ENCODE measurements at regions not wholly inside any gene's neighbourhood (a gene's known extent, or its start where the extent isn't known, plus 50 kb on each side); places are given as distances from the start of the nearest gene placed in this dataset.
"Not testable (repeated sequence)": the region's sequence is repeated elsewhere in the genome, so short reads cannot be mapped to it uniquely, and the experiment has no call there.

DNA sequence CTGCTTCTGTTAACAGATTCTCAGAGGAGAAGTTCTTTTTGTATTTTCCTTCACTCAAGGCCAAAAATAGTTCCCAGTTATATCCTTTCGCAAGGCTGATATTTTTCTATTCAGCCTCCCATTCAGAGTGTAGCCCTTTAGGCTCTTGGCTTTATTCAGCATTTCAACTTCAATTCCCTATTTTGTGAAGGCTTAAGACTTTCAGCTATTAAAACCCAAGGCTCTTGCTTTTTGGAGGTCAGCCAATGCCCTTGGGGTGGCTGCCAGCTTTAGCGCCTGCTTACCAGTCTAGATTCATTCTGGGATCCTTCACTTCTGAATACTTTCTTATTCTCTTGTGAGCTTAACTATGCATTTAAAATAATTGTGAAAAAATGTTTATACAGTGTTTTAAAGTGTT lies 57.3 kb upstream of the ADGRA3 start:
- no peak for DNase-seq (ENCODE audit: low read depth)

DNA sequence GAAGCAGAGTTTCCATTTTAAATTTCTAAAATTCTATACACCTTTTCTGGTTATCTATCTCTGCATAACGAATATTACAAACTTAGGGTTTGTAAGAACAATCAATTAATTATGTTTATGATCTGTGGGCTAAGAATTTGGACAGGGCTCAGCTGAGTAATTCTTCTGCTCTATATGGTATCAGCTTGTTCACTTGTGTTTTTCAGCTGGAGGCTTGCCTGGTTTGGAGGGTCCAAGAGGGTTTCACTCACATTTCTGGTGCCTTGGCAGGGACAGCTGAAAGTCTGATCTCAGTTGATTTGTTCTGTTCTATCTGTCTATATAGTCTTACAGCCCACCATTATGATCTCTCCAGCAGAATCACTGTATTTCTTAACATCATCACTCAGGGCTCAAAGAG lies 57.8 kb upstream of the ADGRA3 start:
- DNase-seq (ENCODE audit: low read depth) = no peak

DNA sequence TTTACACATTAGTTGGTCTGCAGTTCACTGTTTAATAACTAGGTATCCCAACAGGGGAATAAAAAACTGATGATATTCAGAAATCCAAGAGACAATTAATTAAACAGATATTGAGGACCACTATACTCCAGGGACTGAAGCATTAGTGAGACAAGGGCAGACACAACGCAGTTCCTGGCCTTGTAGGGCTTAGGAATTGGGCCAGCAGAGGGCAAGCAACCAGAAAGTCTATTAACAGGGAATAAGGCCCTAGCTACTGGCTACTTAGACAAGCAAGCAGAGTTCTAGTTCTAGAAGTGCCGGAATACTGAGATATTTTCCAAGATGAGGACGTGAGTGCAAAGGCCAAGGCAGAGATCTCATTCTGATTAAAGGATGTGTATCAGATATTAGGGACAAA lies 58.6 kb upstream of the ADGRA3 start:
- no peak for DNase-seq (ENCODE audit: low read depth)

DNA sequence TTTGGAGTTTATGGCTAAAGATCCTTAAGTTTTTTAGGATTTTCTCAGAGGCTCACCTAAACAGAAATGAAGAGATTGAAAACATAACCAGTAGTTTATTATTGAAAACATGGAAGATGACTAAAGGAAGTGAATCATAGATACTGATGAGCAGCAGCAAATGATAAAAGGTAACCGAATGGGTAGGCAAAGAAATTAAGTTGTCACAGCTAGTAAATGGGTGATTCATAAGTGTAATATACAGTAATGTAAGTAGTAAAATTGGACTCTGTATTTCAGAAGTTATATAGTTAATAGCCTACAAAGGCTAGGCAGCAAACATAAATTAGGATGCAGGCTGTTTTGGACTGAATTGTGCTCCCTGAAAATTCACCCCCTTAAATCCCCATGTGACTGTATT lies 59.0 kb upstream of the ADGRA3 start:
- DNase-seq (ENCODE audit: low read depth) = no peak

DNA sequence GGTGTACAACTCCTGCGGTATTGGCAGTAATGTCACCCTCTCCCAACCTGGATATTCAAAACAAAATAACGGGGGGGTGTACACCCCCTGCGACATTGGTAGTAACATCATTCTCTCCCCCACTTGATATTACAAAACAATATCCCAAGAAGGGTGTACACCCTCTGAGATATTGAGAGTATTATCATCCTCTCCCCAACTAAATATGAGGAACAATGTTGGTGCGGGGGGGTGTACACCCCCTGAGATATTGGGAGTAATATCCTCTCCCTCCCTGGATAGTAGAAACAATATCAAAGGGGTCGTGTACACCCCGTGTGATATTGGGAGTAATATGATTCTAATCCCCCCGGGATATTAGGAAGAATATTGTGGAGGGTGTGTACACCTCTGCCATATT lies 71.4 kb upstream of the ADGRA3 start:
- DNase-seq (ENCODE audit: low read depth) = no peak

DNA sequence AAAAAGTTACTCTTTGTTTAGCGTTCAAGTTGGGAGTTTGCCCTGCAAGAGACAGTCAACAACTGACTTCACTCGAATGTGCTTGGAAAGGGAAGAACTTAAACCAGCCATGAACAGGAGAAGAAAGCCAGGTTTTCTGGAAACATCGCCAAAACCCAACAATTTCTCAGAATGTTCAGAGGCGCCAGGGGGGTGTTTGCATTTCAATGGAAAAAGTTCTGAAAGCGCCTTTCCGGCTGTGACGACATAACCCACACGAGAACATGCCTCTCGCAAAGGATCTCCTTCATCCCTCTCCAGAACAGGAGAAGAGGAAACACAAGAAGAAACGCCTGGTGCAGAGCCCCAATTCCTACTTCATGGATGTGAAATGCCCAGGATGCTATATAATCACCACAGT lies 78.1 kb upstream of the ADGRA3 start:
- no peak for DNase-seq (ENCODE audit: low read depth)

DNA sequence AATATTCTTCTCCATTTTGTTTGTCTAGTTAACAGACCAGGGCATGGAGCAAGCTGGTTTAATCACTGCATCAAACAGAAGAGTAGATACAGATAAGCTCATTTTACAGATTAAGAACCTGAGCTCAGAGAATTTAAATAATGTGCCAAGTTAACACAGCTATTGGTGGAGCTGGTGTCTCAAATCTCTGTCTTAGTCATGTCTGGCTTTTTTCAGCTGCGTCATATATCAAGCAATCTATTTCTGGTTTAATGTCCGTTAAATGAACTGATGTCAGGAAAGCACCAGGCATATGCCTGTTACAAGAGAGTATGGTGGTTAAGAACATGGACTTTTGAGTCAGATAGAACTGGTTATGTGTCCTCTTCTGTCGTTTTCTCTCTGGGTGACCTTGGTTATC lies 79.8 kb upstream of the ADGRA3 start:
- no peak for DNase-seq (ENCODE audit: low read depth)

DNA sequence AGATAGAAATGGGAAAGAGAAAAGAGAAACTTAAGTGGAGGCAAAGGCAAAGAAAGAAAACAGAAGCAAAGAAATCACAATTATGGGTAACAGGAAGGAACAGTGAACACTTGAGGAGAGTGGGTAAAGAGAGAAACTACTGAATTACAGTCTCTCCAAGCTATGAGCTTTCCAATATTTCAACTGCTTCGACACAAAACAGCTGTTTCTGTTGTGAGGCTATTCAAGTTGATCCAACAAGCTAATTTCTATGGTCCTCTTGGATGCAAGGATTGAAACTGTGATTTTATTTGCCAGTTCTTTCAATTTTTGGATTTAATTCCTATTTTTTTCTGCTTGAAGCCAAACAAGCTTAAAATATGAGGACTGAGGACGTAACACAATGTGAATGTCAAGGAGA lies 80.5 kb upstream of the ADGRA3 start:
- no peak for DNase-seq (ENCODE audit: low read depth)

DNA sequence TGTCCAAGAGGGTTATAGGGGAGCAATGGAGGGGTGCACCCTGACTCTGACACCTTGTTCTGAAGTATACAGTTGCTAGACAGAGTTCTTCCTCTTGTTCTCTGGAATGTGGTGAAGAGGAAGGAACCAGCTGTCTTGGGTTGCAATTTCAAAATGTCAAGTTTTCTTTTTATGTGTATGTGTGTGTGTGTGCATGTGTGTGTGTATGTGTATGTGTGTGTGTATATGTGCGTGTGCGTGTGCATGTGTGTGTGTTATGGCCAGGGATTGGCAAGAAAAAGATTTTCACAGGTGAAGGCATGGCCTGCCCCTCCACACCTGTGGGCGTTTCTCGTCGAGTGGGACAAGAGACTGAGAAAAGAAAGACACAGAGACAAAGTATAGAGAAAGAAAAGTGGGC lies 81.6 kb upstream of the ADGRA3 start:
- DNase-seq (ENCODE audit: low read depth) = no peak

DNA sequence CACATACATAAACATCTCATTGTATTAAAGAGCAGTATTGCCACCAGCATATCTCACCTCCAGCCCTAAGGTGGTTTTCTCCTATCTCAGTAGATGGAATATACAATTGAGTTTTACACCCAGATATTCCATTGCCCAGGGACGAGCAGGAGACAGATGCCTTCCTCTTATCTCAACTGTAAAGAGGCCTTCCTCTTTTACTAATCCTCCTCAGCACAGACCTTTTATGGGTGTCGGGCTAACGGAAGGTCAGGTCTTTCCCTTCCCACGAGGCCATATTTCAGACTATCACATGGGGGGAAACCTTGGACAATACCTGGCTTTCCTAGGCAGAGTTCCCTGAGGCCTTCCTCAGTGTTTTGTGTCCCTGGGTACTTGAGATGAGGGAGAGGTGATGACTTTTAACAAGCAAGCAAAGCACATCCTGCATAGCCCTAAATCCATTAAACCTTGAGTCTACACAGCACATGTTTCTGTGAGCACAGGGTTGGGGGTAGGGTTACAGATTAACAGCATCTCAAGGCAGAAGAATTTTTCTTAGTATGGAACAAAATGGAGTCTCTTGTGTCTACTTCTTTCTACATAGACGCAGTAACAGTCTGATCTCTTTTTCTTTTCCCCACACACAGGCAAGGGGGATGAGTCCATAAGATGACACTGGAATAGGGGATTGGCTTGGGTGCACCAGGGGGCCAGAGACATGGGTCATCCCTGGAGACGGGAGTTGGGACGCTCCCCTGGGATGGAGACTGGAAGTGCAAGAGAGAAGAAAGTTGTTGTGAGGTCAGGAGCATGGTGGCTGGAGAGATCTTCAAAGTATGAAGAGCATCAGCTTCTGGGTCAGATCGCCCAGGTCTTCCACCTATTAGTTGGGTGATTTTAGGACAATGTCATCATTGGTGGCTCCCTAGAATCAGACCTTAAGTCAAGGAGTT lies 82.5 kb upstream of the ADGRA3 start:
- DNase-seq (ENCODE audit: low read depth) = not testable (repeated sequence)

DNA sequence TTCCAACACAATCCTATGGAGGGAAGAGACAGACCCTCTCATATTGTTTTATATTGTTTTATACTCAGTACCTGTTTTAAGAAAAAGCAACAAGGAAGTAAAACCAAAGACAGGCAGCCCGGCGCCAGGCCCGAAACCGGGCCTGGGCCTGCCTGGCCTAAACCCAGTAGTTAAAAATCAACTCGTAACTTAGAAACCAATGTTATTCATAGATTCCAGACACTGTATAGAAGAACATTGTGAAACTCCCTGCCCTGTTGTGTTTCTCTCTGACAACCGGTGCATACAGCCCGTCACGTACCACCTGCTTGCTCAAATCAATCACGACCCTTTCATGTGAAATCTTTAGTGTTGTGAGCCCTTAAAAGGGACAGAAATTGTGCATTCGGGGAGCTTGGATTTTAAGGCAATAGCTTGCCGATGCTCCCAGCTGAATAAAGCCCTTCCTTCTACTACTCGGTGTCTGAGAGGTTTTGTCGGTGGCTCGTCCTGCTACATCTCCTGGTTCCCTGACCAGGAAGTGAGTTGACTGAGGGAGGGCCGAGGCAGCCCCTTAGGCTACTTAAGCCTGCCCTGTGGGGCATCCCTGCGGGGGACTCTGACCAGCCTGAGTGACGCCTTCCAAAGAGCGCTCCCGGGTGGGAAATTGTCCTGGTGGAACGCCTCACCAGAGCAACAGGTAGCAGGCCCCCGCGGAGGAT lies 83.5 kb upstream of the ADGRA3 start:
- not testable (repeated sequence) for DNase-seq (ENCODE audit: low read depth)

DNA sequence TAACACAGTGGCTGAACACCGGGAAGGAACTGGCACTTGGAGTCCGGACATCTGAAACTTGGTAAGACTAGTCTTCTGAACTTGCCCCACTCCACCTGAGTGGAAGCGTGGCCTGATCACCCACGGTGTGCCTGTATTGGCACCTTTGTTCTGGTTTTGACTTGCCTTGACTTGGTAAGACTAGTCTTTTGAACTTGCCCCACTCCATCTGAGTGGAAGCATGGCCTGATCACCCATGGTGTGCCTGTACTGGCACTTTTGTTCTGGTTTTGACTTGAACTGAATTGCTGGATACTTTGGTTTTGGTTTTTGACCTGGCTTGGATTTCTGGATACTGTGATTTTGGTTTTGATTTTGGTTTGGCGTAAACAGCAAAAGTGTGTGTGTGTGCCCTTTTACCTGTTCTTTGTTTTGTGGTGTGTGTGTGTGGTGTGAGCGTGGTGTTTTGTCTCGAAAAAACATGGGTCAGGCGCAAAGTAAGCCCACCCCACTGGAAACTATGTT lies 84.1 kb upstream of the ADGRA3 start:
- DNase-seq (ENCODE audit: low read depth) = not testable (repeated sequence)

DNA sequence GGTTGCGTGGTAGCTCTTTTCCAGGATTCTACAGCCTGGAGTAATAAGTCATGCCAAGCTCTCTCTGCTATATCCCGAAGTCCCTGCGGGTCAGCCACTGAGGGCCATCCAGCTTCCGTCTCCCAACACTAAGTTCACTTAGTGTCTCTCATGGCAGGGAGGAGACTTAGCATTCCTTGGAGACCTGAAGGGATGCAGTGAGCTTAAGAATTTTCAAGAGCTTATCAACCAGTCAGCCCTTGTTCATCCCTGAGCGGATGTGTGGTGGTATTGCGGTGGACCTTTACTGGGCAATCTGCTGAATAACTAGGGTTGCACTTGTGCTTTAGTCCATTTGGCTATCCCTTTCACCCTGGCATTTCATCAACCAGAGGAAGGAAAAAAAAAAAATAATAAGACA lies 85.8 kb upstream of the ADGRA3 start:
- not testable (repeated sequence) for DNase-seq (ENCODE audit: low read depth)

DNA sequence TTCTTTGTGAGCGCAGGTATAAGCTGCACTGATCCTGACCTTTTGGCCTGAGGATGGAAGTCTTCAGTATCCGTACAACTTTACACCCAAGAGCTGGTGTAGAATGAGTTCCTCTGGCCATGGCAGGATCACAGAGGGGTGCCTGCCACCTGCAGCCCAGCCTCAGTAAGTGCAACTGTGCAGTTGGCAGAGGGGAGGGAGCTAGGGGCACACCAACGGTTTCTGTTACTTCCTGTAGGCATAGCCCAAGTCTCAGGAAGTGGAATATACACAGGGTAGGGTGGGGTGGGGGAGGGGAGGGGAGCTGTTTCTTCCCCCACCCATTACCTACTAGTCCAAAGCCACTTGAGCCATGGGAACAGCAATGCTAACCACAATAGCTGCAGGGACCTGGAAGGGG lies 85.4 kb upstream of the GBA3 start:
- peak; percentile 11 for DNase-seq (ENCODE audit: low read depth)

DNA sequence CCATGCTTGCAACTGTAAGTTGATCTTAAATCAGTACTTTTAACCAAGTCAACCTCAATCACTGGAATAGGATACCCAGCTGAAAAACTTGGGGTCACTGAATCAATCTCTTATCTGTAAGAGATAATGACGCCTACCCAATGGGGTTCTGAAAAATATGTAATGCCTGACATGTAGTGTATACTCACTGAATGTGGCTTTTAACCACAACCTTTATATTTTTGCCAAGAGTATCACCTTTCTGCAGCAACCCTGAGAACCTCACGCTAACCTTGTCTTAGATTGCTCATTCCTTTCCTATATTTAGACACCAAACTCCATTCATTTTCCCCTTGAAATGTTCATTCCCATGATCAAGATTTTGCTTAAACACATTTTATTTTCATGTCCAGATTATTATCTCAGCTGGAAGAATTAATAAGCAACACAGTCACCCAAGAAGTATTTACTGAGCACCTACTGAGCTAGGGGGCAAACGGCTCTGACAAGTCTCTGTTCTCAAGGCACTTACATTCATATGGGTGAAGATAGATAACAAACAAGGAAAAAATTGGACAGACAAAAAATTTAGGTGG lies 82.7 kb upstream of the GBA3 start:
- DNase-seq (ENCODE audit: low read depth) = not testable (repeated sequence)

DNA sequence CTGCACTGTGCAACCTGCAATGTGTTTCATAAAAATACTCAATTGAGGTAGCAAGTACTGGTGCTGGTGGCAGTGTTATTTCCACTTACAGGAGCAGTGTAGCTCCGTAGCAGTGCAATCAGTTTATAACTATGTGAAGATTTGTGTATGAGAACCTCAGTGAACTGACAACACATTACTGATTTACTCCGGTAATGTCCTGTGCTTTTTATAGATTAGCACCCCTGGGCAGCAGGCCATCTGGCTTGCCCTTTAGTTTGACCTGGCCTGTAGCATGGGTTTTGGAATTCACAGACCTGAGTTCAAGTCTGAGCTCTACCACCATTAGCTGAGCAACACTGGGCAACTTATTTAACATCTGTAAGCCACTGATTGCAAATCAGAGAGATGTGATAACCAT lies 78.6 kb upstream of the GBA3 start:
- DNase-seq (ENCODE audit: low read depth) = no peak

DNA sequence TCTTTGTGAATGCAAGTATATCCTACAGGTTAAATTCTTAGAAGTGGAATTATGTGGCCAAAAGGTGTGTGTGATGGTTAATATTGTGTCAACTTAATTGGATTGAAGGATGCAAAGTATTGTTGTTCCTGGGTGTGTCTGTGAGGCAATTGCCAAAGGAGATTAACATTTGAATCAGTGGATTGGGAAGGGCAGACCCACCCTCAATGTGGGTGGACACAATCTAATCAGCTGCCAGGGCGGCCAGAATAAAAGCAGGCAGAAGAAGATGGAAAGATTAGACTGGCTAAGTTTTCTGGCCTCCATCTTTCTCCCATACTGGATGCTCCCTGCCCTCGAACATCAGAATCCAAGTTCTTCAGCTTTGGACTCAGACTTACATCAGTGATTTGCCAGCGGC lies 76.2 kb upstream of the GBA3 start:
- DNase-seq (ENCODE audit: low read depth) = no peak

DNA sequence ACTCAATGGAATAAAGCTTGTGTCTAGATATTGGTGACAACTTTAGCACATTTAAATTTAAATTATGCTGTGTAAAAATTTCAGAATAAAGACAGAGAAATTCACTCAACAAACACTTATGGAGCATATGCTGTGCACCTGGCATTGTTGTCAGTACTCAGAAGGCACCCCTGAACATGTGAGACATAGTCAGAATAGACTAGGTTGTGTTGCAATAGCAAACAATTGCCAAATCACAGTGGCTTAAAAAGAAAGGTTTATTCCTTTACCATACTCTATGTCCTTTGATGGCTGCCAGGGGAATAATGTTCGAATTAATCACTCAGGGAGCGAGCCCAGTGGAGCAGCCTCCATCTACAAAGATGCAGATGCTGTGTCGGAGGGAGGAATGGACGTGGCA lies 72.6 kb upstream of the GBA3 start:
- DNase-seq (ENCODE audit: low read depth) = not testable (repeated sequence)

DNA sequence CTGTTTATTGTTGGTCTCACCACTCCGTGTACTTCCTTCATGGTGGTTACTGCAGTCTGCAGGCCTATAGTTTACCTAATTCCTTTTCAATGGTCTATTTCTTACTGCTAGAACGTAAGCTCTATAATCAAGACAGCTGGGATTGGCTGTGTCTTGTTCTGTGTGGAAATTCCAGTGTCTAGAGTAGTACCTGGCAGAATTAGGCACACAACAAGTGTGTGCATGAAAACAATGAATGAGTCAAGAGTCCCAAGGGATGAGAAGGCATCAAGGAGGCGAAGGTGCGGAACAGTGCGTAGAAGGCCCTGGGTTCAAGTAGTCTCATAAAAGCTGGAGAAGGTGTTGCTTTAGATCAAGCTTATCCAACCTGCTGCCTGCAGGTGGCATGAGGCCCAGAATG lies 70.8 kb upstream of the GBA3 start:
- DNase-seq (ENCODE audit: low read depth) = not testable (repeated sequence)

DNA sequence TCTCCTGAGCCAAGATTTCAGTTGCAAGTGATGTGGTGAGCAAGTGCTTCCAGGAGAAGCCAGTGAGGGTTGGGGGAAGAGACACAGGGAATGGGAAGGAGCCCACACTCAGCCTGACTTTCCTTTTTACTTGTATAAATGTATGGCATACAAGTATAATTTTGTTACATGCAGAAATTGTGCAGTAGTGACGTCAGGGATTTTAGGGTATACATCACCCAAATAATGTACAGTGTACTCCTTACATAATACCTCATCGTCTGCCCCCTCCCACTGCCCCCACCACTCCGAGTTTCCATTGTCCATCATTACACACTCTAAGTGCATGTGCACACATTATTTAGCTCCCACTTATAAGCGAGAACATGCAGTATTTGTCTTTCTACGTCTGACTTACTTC lies 68.7 kb upstream of the GBA3 start:
- DNase-seq (ENCODE audit: low read depth) = not testable (repeated sequence)

DNA sequence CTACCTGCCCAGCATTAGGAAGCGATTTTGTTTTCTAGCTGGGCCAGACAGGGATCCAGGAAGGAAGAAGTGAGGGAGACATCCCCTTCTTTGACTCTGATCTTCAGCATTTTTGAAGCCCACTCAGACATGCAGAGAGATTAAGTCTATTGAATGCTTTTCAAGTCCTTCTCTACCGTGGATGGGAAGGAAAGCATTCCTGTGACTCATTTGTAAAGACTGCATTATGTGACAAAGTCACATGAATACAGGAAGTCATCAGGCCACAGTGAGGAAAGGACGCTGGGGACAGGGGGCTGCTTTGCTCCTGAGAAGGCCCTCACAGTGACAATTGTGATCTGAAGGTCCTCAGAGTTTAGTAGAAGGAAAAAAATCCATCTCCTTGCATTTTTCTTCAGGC lies 67.4 kb upstream of the GBA3 start:
- DNase-seq (ENCODE audit: low read depth) = no peak

DNA sequence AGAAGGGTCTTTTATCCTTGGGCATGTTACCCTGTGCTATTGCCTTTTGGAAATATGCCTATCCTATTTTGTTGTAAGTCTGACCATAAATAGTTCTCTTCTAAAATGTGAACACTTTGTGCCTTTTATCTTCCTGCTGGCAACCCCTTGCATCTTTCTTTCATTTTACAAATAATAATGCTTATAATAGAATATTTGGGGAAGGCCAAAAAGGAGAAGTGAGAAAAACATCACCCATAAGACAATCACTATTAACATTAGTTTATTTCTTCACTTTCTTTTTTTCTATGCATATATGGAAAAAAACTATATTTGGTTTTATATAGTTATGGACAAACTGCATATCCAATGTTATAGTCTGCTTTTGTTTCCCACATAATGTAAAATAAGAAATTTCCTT lies 64.9 kb upstream of the GBA3 start:
- DNase-seq (ENCODE audit: low read depth) = not testable (repeated sequence)
